LNCAP (cell line): ENCODE measurements at regions not wholly inside any gene's neighbourhood (a gene's known extent, or its start where the extent isn't known, plus 50 kb on each side); places are given as distances from the start of the nearest gene placed in this dataset.

Experiments
- CTCF ChIP-seq: fragments of 450-650 bp; IDR thresholded peaks from 2 replicates; pipeline ENCODE4 v1.5.1; 2017; ENCODE audit warnings: mild to moderate bottlenecking

- no peak for TF ChIP-seq CTCF
These were observed 485.1 kb downstream of the SOX5 start for GRCh38 chr12:23464241-23464812.

DNA sequence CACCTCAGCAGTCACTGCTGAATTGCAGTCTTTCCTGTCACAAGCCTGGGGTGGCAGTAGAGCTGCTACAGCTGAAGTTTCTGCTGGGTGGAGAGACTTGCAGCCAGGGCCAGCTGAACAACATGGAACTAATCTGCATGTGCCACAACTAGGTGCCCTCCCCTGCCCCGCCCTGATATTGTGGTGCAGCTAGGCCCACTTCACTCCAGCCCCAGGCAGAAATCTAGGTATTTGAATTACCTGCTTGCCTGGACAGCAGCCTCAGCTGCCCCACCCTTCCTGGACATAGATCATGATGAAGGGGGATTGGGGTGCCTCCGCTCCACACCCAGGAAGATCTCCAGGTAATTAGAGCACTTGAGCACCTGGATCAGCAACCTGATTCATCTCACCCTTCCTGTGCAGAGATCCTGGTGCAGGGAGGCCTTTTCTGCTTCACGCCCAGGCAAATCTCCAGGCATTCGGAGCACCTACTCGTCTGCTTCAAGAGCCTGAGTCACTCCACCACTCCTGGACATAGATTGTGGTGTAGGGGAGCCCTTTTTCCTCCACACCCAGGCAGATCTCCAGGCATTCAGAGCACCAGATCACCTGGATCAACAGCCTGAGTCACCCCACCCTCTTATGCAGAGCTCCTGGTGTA lies 477.0 kb downstream of the SOX5 start:
- no peak for TF ChIP-seq CTCF

DNA sequence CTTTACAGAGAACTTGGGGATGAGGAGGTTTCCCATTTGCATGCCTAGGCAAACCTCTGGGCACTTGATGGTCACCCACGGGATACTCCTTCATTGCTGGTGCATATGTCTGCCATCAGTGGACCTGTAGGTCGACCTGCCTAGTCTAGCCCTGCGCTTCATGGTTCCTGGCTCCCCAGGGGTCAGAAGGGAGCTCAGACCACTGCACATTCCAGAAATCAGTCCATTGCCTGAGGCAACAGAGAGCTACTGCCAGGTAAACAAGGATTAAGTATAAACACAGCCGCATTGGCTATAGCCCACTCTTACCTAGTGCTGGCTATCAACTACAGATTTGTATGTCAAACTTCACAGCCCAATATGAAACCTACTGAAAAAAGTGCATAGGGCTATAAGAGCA lies 476.4 kb downstream of the SOX5 start:
- no peak for TF ChIP-seq CTCF

DNA sequence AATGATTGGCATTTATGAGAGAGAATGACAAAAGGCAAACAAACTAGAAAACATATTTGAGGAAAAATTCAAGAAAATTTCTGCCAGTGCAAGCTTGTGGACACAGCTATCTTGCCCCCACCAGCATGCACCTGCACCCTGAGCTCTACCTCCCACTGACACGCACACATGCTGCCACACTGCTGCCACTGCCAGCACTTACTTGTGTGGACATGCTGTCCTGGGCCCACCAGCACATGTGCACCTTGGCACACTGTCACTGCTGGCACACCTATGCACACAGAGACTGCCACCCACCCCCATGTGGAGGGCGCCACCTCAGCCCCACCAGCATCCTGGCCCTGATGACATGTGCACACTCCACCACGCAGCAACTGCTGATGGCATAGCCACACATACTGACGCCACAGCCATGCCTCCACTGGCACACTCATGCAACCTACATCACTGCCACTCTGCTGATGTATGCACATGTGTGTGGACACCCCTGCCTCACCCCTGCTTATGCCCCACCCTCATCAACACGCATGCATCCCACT lies 475.0 kb downstream of the SOX5 start:
- no peak for TF ChIP-seq CTCF
